GM12878 (cell line): ENCODE measurements at regions not wholly inside any gene's neighbourhood (a gene's known extent, or its start where the extent isn't known, plus 50 kb on each side); places are given as distances from the start of the nearest gene placed in this dataset.

Experiments
- ATAC-seq: fragments of 200-7000 bp; cut with Tn5 transposase; 3 replicates; pipeline ENCODE4 v1.9.1; 2020; ENCODE audit warnings: mild to moderate bottlenecking, moderate library complexity
- BruUV-seq: library from RNA; stranded (reverse); fragments of 400-500 nt; replicated peaks from 2 replicates; lab custom pipeline; 2021; lab: Mats Ljungman, UMichigan
- CTCF ChIA-PET: fragments of 300-600 bp; sonication (Branson Sonifier 250); formaldehyde crosslinking; extraction: SDS; loops from one replicate; lab custom pipeline; 2021; ENCODE audit warnings: inconsistent platforms; lab: Yijun Ruan, JAX
- POLR2A ChIA-PET: fragments of 350-600 bp; formaldehyde crosslinking; extraction: SDS; loops from one replicate; lab custom pipeline; 2021; ENCODE audit warnings: inconsistent platforms; lab: Charles Lee
- RAD21 ChIA-PET: fragments of 300-600 bp; sonication (Branson Sonifier 250); formaldehyde crosslinking; loops from one replicate; lab custom pipeline; 2023; ENCODE audit warnings: antibody characterized with exemption; ENCODE audit not compliant: unreplicated experiment; lab: Charles Lee
- SMC1A ChIA-PET: fragments of 300-600 bp; sonication (Branson Sonifier 250); formaldehyde crosslinking; loops from one replicate; lab custom pipeline; 2023; ENCODE audit not compliant: unreplicated experiment, uncharacterized antibody; lab: Charles Lee
- DNase-seq: peaks from one replicate; pipeline ENCODE4 v3.0.0-alpha.2; 2011; ENCODE audit warnings: low read depth, low spot score
- FAIRE-seq: peaks from 3 replicates; lab custom pipeline; 2011; peaks lifted over from hg19 to GRCh38; lab: Jason Lieb, UNC
- H2AFZ ChIP-seq: 2 replicates; pipeline ENCODE4 v1.6.0; 2011; ENCODE audit warnings: low read depth, low read length, control low read depth; ENCODE audit not compliant: control insufficient read depth
- H3K27ac ChIP-seq: 2 replicates; pipeline ENCODE4 v1.5.1; 2011; ENCODE audit warnings: control low read depth; ENCODE audit not compliant: control insufficient read depth, insufficient read depth
- H3K27me3 ChIP-seq, 2 experiments: replicated peaks in 1 of 2; 2 replicates each; pipeline versions ENCODE4 v1.6.0 to v1.6.1; 2011; ENCODE audit warnings: low read length in 1 of 2; ENCODE audit not compliant: control insufficient read depth in 2 of 2, insufficient read depth in 2 of 2
- H3K36me3 ChIP-seq, 2 experiments: 2 replicates each; pipeline ENCODE4 v1.5.1; 2011; ENCODE audit warnings: low read length in 1 of 2; ENCODE audit not compliant: control insufficient read depth in 2 of 2, insufficient read depth in 2 of 2
- H3K4me1 ChIP-seq: 2 replicates; pipeline ENCODE4 v1.6.1; 2011; ENCODE audit warnings: mild to moderate bottlenecking, low read length, moderate library complexity, mixed read lengths; ENCODE audit not compliant: control insufficient read depth, insufficient read depth
- H3K4me2 ChIP-seq: 2 replicates; pipeline ENCODE4 v1.6.0; 2011; ENCODE audit warnings: control low read depth; ENCODE audit not compliant: control insufficient read depth, insufficient read depth
- H3K4me3 ChIP-seq: fragments of 200-600 bp; sonication (generic); 2 replicates; pipeline ENCODE4 v1.5.1; 2016
- H3K79me2 ChIP-seq: 2 replicates; pipeline ENCODE4 v1.6.0; 2011; ENCODE audit warnings: low read length; ENCODE audit not compliant: control insufficient read depth, insufficient read depth
- H3K9ac ChIP-seq: 2 replicates; pipeline ENCODE4 v1.8.0; 2011; ENCODE audit warnings: low read length, control low read depth, mixed read lengths; ENCODE audit not compliant: control insufficient read depth, insufficient read depth
- H3K9me3 ChIP-seq: replicated peaks from 3 replicates; pipeline ENCODE4 v1.5.1; 2011; ENCODE audit warnings: mild to moderate bottlenecking, low read length; ENCODE audit not compliant: control insufficient read depth, insufficient read depth
- H4K20me1 ChIP-seq: 2 replicates; pipeline ENCODE4 v1.6.0; 2011; ENCODE audit not compliant: control insufficient read depth, insufficient read depth
- EZH2 ChIP-seq: IDR thresholded peaks from 2 replicates; pipeline ENCODE4 v1.6.1; 2012; ENCODE audit warnings: low read depth, mild to moderate bottlenecking, control low read depth, inconsistent platforms, low read length, borderline replicate concordance; ENCODE audit not compliant: control insufficient read depth
- HCFC1 ChIP-seq: fragments of 150-350 bp; IDR thresholded peaks from 2 replicates; pipeline ENCODE4 v1.6.1; 2014; ENCODE audit warnings: low read length
- IRF4 ChIP-seq: IDR thresholded peaks from 2 replicates; pipeline ENCODE4 v1.6.1; 2011; ENCODE audit warnings: low read depth, low read length
- JUND ChIP-seq: IDR thresholded peaks from 2 replicates; pipeline ENCODE4 v1.6.1; 2012; ENCODE audit warnings: low read depth, mild to moderate bottlenecking, low read length, improper control_type of control experiment, moderate library complexity
- KAT2A ChIP-seq: conservative IDR thresholded peaks from 2 replicates; pipeline ENCODE4 v1.6.1; 2011; ENCODE audit warnings: low read depth, low read length; ENCODE audit not compliant: control insufficient read depth
- LARP7 ChIP-seq: fragments of 450-650 bp; IDR thresholded peaks from 2 replicates; pipeline ENCODE4 v1.6.1; 2017; ENCODE audit warnings: mild to moderate bottlenecking
- MYB ChIP-seq: fragments of 150-350 bp; IDR thresholded peaks from 2 replicates; pipeline ENCODE4 v1.6.1; 2014; ENCODE audit warnings: mild to moderate bottlenecking, low read depth, low read length, borderline replicate concordance
- NKRF ChIP-seq: fragments of 450-650 bp; conservative IDR thresholded peaks from 2 replicates; pipeline ENCODE4 v1.6.1; 2017; ENCODE audit warnings: mild to moderate bottlenecking, moderate library complexity
- NR2C1 ChIP-seq: fragments of 450-650 bp; IDR thresholded peaks from 2 replicates; pipeline ENCODE4 v1.6.1; 2017; ENCODE audit warnings: antibody characterized with exemption, mild to moderate bottlenecking, moderate library complexity
- NR2F1 ChIP-seq: fragments of 450-650 bp; conservative IDR thresholded peaks from 2 replicates; pipeline ENCODE4 v1.6.1; 2017; ENCODE audit warnings: mild to moderate bottlenecking
- NRF1 ChIP-seq: conservative IDR thresholded peaks from 2 replicates; pipeline ENCODE4 v1.6.1; 2011; ENCODE audit warnings: mild to moderate bottlenecking, low read depth, low read length, improper control_type of control experiment
- PAX8 ChIP-seq: fragments of 450-650 bp; IDR thresholded peaks from 2 replicates; pipeline ENCODE4 v1.6.1; 2017; ENCODE audit warnings: mild to moderate bottlenecking, moderate library complexity
- PKNOX1 ChIP-seq: fragments of 450-650 bp; IDR thresholded peaks from 2 replicates; pipeline ENCODE4 v1.6.1; 2016; ENCODE audit warnings: mild to moderate bottlenecking
- POLR2A ChIP-seq: IDR thresholded peaks from 2 replicates; pipeline ENCODE4 v1.6.1; 2011; ENCODE audit warnings: low read depth, mild to moderate bottlenecking, low read length
- SIX5 ChIP-seq: IDR thresholded peaks from 2 replicates; pipeline ENCODE4 v1.6.1; 2011; ENCODE audit warnings: mild to moderate bottlenecking, low read depth, low read length, moderate library complexity; ENCODE audit not compliant: severe bottlenecking
- SMC3 ChIP-seq: IDR thresholded peaks from 2 replicates; pipeline ENCODE4 v1.6.1; 2011; ENCODE audit warnings: low read length, improper control_type of control experiment, borderline replicate concordance
- SREBF1 ChIP-seq: IDR thresholded peaks from 2 replicates; pipeline ENCODE4 v1.6.1; 2012; ENCODE audit warnings: mild to moderate bottlenecking, low read length
- TCF12 ChIP-seq: IDR thresholded peaks from 2 replicates; pipeline ENCODE4 v1.6.1; 2011; ENCODE audit warnings: low read depth, mild to moderate bottlenecking, low read length
- WGBS: methylation state at CpG from one replicate; pipeline ENCODE4 v1.1.6; 2016; ENCODE audit warnings: low lambda C conversion rate; ENCODE audit not compliant: insufficient replicate concordance, insufficient coverage; ENCODE audit errors: missing lambda C conversion rate; 5-methylcytosine and 5-hydroxymethylcytosine counted together
- in situ Hi-C: fragments of 300-500 bp; cut with MboI; formaldehyde crosslinking; loops from 9 replicates; pipeline ENCODE4 v1.14.3; 2018; ENCODE audit warnings: mixed read lengths
- intact Hi-C: fragments of 100-400 bp; cut with micrococcal nuclease; formaldehyde crosslinking; loops from one replicate; pipeline ENCODE4 v1.14.2; 2022; ENCODE audit not compliant: unreplicated experiment

DNA sequence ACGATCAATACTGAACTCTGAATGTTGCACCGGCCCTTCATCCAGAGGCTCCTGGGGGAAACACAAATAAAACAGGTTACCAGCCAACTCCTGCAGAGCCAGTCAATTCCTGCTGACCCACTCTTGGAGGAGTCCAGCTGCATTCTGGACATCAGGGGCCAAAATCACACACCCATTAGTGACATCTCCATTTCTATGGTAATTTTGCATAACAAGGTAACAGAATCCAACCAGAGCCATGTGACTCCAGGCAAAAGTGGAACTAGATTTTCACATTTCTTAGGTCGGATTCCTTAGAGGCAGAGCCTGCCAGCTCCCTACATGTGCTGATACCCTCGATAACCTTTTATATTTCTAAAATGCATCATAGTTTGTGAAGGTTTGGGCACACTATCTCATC, 119.2 kb upstream of the CTNNB1 start:
- RAD21 ChIA-PET, result no interaction called here

More for the DNA sequence above, 119.2 kb upstream of the CTNNB1 start:
- no peak overlapping the region for H3K9ac ChIP-seq
- H2AFZ ChIP-seq, result no peak overlapping the region
- ATAC-seq, result no peak
- TF ChIP-seq NRF1, result no peak
- TF ChIP-seq IRF4, result no peak
- no peak for TF ChIP-seq TCF12
- no peak for TF ChIP-seq JUND
- TF ChIP-seq POLR2A, result no peak
- TF ChIP-seq NR2F1, result no peak
- no peak for TF ChIP-seq NR2C1
- no peak for TF ChIP-seq LARP7
- no peak for TF ChIP-seq HCFC1
- no peak for TF ChIP-seq EZH2
- no peak for TF ChIP-seq SMC3
- TF ChIP-seq SREBF1, result no peak
- TF ChIP-seq KAT2A, result no peak
- TF ChIP-seq PAX8, result no peak
- no peak for TF ChIP-seq MYB
- no peak for TF ChIP-seq NKRF
- TF ChIP-seq PKNOX1, result no peak
- TF ChIP-seq SIX5, result no peak
- 21% methylated on average over 4 of the region's 4 CpGs for WGBS
- no peaks in the 10 kb centered on the region for H3K4me1 ChIP-seq
- FAIRE-seq, result no peak
- ChIA-PET CTCF (no interaction called here), POLR2A (no interaction called here), SMC1A (no interaction called here)
- H3K27ac ChIP-seq, result no peak overlapping the region
- no peaks in the 10 kb centered on the region for H3K36me3 ChIP-seq
- in situ Hi-C loops, result no loop called here
- H3K9me3 ChIP-seq, result no peaks in the 10 kb centered on the region
- BruUV-seq, result no TSS peak
- no peak overlapping the region for H3K4me2 ChIP-seq
- intact Hi-C loops, result no loop called here
- H3K27me3 ChIP-seq, result peaks cover 0 to 6% of the 10 kb centered on the region in 2 experiments; a peak in 1 of 4 replicates
- no peak overlapping the region for H3K4me3 ChIP-seq
- no peaks in the 10 kb centered on the region for H4K20me1 ChIP-seq
- no peaks in the 10 kb centered on the region for H3K79me2 ChIP-seq
- no peak for DNase-seq
